ENCODE measurements at regions not wholly inside any gene's neighbourhood (a gene's known extent, or its start where the extent isn't known, plus 50 kb on each side); places are given as distances from the start of the nearest gene placed in this dataset.

DNA sequence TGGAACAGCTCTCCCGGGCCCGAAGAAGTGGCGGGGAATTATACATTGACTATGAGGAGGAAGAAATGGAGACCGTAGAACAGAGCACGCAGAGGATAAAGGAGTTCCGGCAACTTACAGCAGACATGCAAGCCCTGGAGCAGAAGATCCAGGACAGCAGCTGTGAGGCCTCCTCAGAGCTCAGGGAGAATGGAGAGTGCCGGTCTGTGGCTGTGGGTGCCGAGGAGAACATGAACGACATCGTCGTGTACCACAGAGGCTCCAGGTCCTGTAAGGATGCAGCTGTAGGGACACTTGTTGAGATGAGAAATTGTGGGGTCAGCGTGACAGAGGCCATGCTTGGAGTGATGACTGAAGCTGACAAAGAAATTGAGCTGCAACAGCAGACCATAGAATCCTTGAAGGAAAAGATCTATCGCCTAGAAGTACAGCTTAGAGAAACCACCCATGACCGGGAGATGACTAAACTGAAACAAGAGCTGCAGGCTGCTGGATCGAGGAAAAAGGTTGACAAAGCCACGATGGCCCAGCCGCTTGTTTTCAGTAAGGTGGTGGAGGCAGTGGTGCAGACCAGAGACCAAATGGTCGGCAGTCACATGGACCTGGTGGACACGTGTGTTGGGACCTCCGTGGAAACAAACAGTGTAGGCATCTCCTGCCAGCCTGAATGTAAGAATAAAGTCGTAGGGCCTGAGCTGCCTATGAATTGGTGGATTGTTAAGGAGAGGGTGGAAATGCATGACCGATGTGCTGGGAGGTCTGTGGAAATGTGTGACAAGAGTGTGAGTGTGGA lies 129.5 kb upstream of the DMRT1 start:
- Histone ChIP-seq H3K4me3 (no peak overlapping the region), H3K9me3 (no peaks in the 10 kb centered on the region), H3K27ac (no peak overlapping the region), H3K4me1 (peaks cover 4 to 25% of the 10 kb centered on the region in 2 donors), H3K36me3 (peaks cover 0 to 28% of the 10 kb centered on the region in 2 donors), H3K27me3 (no peaks in the 10 kb centered on the region)
- intact Hi-C loops (cut with DNase I): no loop called here
- DNase-seq (no peak), ATAC-seq (no peak)
- TF ChIP-seq, protein P1, sequence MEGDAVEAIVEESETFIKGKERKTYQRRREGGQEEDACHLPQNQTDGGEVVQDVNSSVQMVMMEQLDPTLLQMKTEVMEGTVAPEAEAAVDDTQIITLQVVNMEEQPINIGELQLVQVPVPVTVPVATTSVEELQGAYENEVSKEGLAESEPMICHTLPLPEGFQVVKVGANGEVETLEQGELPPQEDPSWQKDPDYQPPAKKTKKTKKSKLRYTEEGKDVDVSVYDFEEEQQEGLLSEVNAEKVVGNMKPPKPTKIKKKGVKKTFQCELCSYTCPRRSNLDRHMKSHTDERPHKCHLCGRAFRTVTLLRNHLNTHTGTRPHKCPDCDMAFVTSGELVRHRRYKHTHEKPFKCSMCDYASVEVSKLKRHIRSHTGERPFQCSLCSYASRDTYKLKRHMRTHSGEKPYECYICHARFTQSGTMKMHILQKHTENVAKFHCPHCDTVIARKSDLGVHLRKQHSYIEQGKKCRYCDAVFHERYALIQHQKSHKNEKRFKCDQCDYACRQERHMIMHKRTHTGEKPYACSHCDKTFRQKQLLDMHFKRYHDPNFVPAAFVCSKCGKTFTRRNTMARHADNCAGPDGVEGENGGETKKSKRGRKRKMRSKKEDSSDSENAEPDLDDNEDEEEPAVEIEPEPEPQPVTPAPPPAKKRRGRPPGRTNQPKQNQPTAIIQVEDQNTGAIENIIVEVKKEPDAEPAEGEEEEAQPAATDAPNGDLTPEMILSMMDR (IDR thresholded peaks at IDR 0.05): no peak

DNA sequence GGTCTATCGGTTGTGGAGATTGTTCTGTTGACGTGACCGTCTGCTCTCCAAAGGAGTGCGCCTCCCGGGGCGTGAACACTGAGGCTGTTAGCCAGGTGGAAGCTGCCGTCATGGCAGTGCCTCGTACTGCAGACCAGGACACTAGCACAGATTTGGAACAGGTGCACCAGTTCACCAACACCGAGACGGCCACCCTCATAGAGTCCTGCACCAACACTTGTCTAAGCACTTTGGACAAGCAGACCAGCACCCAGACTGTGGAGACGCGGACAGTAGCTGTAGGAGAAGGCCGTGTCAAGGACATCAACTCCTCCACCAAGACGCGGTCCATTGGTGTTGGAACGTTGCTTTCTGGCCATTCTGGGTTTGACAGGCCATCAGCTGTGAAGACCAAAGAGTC lies 128.9 kb upstream of the DMRT1 start:
- no peak for DNase-seq
- Histone ChIP-seq H3K4me1 (peaks cover 4 to 22% of the 10 kb centered on the region in 2 donors), H3K27ac (no peak overlapping the region), H3K27me3 (no peaks in the 10 kb centered on the region), H3K36me3 (peaks cover 0 to 28% of the 10 kb centered on the region in 2 donors), H3K4me3 (no peak overlapping the region), H3K9me3 (no peaks in the 10 kb centered on the region)
- TF ChIP-seq, protein P1 (IDR thresholded peaks at IDR 0.05): no peak
- ATAC-seq: no peak
- intact Hi-C loops (cut with DNase I): no loop called here

DNA sequence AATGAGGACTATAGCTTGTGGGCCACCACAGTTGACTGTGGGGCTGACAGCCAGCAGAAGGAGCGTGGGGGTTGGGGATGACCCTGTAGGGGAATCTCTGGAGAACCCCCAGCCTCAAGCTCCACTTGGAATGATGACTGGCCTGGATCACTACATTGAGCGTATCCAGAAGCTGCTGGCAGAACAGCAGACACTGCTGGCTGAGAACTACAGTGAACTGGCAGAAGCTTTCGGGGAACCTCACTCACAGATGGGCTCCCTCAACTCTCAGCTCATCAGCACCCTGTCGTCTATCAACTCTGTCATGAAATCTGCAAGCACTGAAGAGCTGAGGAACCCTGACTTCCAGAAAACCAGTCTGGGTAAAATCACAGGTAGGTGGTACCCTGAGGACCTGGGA lies 128.4 kb upstream of the DMRT1 start:
- Histone ChIP-seq H3K27me3 (no peaks in the 10 kb centered on the region), H3K4me1 (peaks cover 4 to 22% of the 10 kb centered on the region in 2 donors), H3K36me3 (peaks cover 0 to 28% of the 10 kb centered on the region in 2 donors), H3K4me3 (no peak overlapping the region), H3K9me3 (no peaks in the 10 kb centered on the region), H3K27ac (no peak overlapping the region)
- intact Hi-C loops (cut with DNase I): no loop called here
- DNase-seq: peak in 2 of 4 donors; percentile 48 to 53
- TF ChIP-seq, protein P1 (IDR thresholded peaks at IDR 0.05): no peak
- no peak for ATAC-seq

DNA sequence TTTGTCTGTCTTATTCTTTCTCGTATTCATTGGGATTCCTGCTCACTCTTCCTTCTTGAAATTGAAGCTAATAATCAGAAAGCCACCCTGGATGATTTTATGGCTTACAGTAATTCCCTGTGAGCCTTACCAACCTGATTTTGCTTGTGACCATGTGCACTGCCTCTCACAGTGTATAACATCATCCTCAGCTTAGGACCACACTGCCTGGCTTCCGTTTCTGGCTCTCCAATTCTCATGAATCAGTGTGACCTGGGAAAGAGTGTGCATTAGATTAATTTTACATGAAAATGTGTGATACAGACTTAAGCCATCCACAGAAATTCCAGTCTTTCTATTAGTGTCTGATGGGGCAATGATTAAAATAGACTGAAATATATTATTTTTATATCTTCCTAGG lies 126.8 kb upstream of the DMRT1 start:
- intact Hi-C loops (cut with DNase I): no loop called here
- H3K36me3 ChIP-seq: peaks cover 0 to 28% of the 10 kb centered on the region in 2 donors

DNA sequence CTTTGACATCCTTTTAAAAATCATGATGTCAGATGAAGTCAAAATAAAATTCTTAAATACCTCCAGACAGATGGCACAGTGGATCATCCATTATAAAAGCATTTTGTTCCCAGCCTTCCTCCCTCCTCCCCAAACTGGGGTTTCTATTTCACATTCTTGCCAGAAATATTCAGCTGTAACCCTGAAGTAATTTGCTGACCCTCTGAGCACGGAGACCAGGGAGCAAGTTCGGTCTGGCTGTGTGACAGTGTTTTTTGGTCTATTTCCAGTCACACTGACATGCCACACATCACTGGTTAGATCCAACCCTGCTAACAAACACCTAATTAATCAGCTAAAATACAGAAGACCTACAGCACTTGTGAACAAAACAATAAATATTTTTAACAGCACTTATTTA lies 126.2 kb upstream of the DMRT1 start:
- H3K36me3 ChIP-seq: peaks cover 0 to 28% of the 10 kb centered on the region in 2 donors
- peak; percentile 31 for ATAC-seq
- TF ChIP-seq, protein P1 (IDR thresholded peaks at IDR 0.05): no peak
- H3K27ac ChIP-seq: no peak overlapping the region
- H3K9me3 ChIP-seq: no peaks in the 10 kb centered on the region
- H3K27me3 ChIP-seq: no peaks in the 10 kb centered on the region
- peaks cover 4 to 9% of the 10 kb centered on the region in 2 donors for H3K4me1 ChIP-seq
- DNase-seq: peak in 2 of 4 donors; percentile 73
- no peak overlapping the region for H3K4me3 ChIP-seq
- intact Hi-C loops (cut with DNase I): no loop called here

More for the DNA sequence above, 126.8 kb upstream of the DMRT1 start:
- TF ChIP-seq, protein P1 (IDR thresholded peaks at IDR 0.05): no peak
- ATAC-seq: no peak
- no peak for DNase-seq
- H3K4me3 ChIP-seq: no peak overlapping the region
- no peaks in the 10 kb centered on the region for H3K9me3 ChIP-seq
- H3K4me1 ChIP-seq: peaks cover 4 to 9% of the 10 kb centered on the region in 2 donors
- no peaks in the 10 kb centered on the region for H3K27me3 ChIP-seq
- no peak overlapping the region for H3K27ac ChIP-seq

All from left lung (tissue), 4 donors.